Mammary epithelial cell (primary cell): ENCODE measurements at regions not wholly inside any gene's neighbourhood (a gene's known extent, or its start where the extent isn't known, plus 50 kb on each side); places are given as distances from the start of the nearest gene placed in this dataset.

Source experiments
- EZH2 ChIP-seq: IDR thresholded peaks from 2 replicates; pipeline ENCODE4 v1.6.1; 2012; ENCODE audit warnings: low read length, inconsistent platforms, borderline replicate concordance
- TF ChIP-seq, protein P1 (sequence below), 2 donors: IDR thresholded peaks in 1 of 2; conservative IDR thresholded peaks in 1 of 2; 2 replicates each; pipeline ENCODE4 v1.5.1; 2011 to 2012; ENCODE audit warnings: inconsistent platforms in 2 of 2, low read length in 2 of 2, mild to moderate bottlenecking in 2 of 2, control low read depth in 1 of 2, low read depth in 1 of 2; ENCODE audit not compliant: insufficient read depth in 1 of 2; ENCODE audit errors: extremely low read depth in 1 of 2

DNA sequence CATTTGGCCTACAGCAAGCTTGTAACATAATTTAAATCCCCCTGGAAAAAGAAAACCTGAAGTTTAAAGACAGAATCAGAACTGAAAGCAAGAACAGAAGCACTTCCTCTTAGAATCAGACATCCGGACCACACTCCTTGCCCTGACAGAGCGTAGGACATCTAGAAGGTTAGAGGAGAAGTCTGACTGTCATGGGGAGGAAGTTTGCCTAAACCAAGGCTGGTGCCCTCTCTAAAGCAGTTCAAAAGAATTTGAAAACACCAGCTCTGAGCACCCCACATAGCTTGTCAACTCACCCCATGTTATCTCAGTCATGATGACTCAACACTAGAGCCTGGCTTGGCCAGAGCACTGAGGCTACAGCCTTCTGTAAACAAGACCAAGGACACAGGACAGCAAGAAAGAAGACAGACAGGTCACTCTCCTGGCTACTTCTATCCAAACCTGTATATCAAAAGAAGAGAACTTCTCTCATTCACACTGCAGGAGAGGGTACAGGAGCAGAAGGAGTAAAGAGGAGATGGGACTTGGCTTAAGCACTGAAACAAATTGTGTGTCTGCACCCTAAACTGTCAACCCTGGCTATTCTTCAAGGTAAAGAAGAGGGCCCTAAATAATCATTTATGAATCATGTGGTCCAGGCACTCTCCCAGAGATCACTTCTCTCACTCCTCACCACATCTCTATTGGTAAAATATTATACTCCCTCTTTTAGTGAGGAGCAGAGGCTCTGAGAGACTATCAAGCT, 198.6 kb downstream of the MEMO1 start:
- TF ChIP-seq EZH2 = no peak
- TF ChIP-seq, protein P1, sequence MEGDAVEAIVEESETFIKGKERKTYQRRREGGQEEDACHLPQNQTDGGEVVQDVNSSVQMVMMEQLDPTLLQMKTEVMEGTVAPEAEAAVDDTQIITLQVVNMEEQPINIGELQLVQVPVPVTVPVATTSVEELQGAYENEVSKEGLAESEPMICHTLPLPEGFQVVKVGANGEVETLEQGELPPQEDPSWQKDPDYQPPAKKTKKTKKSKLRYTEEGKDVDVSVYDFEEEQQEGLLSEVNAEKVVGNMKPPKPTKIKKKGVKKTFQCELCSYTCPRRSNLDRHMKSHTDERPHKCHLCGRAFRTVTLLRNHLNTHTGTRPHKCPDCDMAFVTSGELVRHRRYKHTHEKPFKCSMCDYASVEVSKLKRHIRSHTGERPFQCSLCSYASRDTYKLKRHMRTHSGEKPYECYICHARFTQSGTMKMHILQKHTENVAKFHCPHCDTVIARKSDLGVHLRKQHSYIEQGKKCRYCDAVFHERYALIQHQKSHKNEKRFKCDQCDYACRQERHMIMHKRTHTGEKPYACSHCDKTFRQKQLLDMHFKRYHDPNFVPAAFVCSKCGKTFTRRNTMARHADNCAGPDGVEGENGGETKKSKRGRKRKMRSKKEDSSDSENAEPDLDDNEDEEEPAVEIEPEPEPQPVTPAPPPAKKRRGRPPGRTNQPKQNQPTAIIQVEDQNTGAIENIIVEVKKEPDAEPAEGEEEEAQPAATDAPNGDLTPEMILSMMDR (conservative IDR thresholded peaks at IDR 0.05 in 1 of 2, IDR thresholded peaks at IDR 0.05 in 1 of 2; ENCODE audit: extremely low read depth in 1 of 2, insufficient read depth in 1 of 2, low read depth in 1 of 2, low read length in 2 of 2) = no peak
